ENCODE measurements at regions not wholly inside any gene's neighbourhood (a gene's known extent, or its start where the extent isn't known, plus 50 kb on each side); places are given as distances from the start of the nearest gene placed in this dataset.

GRCh38 chr2:48107326-48107925 is 201.1 kb upstream of the FBXO11 start:
- H3K4me1 Mint-ChIP-seq = peaks cover 33% of the 10 kb centered on the region

More at GRCh38 chr2:48107326-48107925, 201.1 kb upstream of the FBXO11 start:
- no peak overlapping the region; the same call in 2 of the 3 replicates for H3K4me3 Mint-ChIP-seq
- Histone ChIP-seq H3K4me2 (peak overlapping the region; percentile 53), H3K4me3 (0 out of 2 replicates have a peak overlapping the region, but pooled peaks have one; percentile 19), H4K20me1 (replicated peaks; ENCODE audit: insufficient read depth) (no peaks in the 10 kb centered on the region), H3K79me2 (replicated peaks; ENCODE audit: insufficient read depth) (no peaks in the 10 kb centered on the region), H3K4me1 (ENCODE audit: insufficient read depth) (peaks cover 18% of the 10 kb centered on the region), H3K27ac (ENCODE audit: low read depth) (no peak overlapping the region), H3K36me3 (ENCODE audit: insufficient read depth) (no peaks in the 10 kb centered on the region), H2AFZ (peak overlapping the region; percentile 78), H3K9me2 (ENCODE audit: insufficient read depth) (no peaks in the 10 kb centered on the region), H3K27me3 (ENCODE audit: insufficient read depth) (no peaks in the 10 kb centered on the region), H3F3A (replicated peaks; ENCODE audit: low read depth) (no peaks in the 10 kb centered on the region)
- H3K27ac Mint-ChIP-seq = peak overlapping the region; percentile 4; the same call in 1 of the 2 replicates
- peak; percentile 47 for DNase-seq (ENCODE audit: low spot score)
- H3K9me3 Mint-ChIP-seq = no peaks in the 10 kb centered on the region; the same call in 2 of the 3 replicates
- TF ChIP-seq ZNF331 (CRISPR knock-in tag; IDR thresholded peaks at IDR 0.05; ENCODE audit: low read depth) (no peak), JUNB (IDR thresholded peaks at IDR 0.05; ENCODE audit: unreplicated experiment) (no peak), POLR2AphosphoS5 (IDR thresholded peaks at IDR 0.05; ENCODE audit: low read depth) (no peak), EZH2phosphoT487 (IDR thresholded peaks at IDR 0.05; ENCODE audit: unreplicated experiment) (no peak), EZH2 (IDR thresholded peaks at IDR 0.05; ENCODE audit: low read depth, unreplicated experiment) (no peak), ZNF462 (CRISPR knock-in tag; IDR thresholded peaks at IDR 0.05) (no peak), NANOG (IDR thresholded peaks at IDR 0.05; ENCODE audit: borderline replicate concordance) (no peak), ZNF114 (CRISPR knock-in tag; IDR thresholded peaks at IDR 0.05) (no peak), CREB1 (CRISPR knock-in tag; IDR thresholded peaks at IDR 0.05; ENCODE audit: low read depth) (no peak), STAT1 (IDR thresholded peaks at IDR 0.05; ENCODE audit: unreplicated experiment) (no peak)
- TF ChIP-seq, protein P1, sequence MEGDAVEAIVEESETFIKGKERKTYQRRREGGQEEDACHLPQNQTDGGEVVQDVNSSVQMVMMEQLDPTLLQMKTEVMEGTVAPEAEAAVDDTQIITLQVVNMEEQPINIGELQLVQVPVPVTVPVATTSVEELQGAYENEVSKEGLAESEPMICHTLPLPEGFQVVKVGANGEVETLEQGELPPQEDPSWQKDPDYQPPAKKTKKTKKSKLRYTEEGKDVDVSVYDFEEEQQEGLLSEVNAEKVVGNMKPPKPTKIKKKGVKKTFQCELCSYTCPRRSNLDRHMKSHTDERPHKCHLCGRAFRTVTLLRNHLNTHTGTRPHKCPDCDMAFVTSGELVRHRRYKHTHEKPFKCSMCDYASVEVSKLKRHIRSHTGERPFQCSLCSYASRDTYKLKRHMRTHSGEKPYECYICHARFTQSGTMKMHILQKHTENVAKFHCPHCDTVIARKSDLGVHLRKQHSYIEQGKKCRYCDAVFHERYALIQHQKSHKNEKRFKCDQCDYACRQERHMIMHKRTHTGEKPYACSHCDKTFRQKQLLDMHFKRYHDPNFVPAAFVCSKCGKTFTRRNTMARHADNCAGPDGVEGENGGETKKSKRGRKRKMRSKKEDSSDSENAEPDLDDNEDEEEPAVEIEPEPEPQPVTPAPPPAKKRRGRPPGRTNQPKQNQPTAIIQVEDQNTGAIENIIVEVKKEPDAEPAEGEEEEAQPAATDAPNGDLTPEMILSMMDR (conservative IDR thresholded peaks at IDR 0.05; ENCODE audit: low read depth in 2 of 2) = no peak
- TF ChIP-seq, protein P2, sequence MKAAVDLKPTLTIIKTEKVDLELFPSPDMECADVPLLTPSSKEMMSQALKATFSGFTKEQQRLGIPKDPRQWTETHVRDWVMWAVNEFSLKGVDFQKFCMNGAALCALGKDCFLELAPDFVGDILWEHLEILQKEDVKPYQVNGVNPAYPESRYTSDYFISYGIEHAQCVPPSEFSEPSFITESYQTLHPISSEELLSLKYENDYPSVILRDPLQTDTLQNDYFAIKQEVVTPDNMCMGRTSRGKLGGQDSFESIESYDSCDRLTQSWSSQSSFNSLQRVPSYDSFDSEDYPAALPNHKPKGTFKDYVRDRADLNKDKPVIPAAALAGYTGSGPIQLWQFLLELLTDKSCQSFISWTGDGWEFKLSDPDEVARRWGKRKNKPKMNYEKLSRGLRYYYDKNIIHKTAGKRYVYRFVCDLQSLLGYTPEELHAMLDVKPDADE (IDR thresholded peaks at IDR 0.05) = no peak
- TF ChIP-seq, protein P3, sequence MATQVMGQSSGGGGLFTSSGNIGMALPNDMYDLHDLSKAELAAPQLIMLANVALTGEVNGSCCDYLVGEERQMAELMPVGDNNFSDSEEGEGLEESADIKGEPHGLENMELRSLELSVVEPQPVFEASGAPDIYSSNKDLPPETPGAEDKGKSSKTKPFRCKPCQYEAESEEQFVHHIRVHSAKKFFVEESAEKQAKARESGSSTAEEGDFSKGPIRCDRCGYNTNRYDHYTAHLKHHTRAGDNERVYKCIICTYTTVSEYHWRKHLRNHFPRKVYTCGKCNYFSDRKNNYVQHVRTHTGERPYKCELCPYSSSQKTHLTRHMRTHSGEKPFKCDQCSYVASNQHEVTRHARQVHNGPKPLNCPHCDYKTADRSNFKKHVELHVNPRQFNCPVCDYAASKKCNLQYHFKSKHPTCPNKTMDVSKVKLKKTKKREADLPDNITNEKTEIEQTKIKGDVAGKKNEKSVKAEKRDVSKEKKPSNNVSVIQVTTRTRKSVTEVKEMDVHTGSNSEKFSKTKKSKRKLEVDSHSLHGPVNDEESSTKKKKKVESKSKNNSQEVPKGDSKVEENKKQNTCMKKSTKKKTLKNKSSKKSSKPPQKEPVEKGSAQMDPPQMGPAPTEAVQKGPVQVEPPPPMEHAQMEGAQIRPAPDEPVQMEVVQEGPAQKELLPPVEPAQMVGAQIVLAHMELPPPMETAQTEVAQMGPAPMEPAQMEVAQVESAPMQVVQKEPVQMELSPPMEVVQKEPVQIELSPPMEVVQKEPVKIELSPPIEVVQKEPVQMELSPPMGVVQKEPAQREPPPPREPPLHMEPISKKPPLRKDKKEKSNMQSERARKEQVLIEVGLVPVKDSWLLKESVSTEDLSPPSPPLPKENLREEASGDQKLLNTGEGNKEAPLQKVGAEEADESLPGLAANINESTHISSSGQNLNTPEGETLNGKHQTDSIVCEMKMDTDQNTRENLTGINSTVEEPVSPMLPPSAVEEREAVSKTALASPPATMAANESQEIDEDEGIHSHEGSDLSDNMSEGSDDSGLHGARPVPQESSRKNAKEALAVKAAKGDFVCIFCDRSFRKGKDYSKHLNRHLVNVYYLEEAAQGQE (IDR thresholded peaks at IDR 0.05; ENCODE audit: unreplicated experiment) = no peak
- no peaks in the 10 kb centered on the region for H3K36me3 Mint-ChIP-seq (ENCODE audit: low read depth)
- ATAC-seq = no peak
- peaks cover 3% of the 10 kb centered on the region for H3K27me3 Mint-ChIP-seq (ENCODE audit: insufficient read depth, low read depth, poor library complexity)

All from GM23338 (cell line).